Heart left ventricle (tissue), 13 donors: ENCODE measurements at regions not wholly inside any gene's neighbourhood (a gene's known extent, or its start where the extent isn't known, plus 50 kb on each side); places are given as distances from the start of the nearest gene placed in this dataset.

Experiments
- POLR2A ChIP-seq, 2 donors: fragments of 450-650 bp; IDR thresholded peaks; one replicate each; pipeline ENCODE4 v1.6.1; 2017; ENCODE audit warnings: antibody characterized with exemption in 2 of 2, mild to moderate bottlenecking in 2 of 2, moderate library complexity in 2 of 2
- TF ChIP-seq, protein P1 (sequence below), 12 donors: fragments of 200-600 bp; sonication (generic) in 4 of 12; IDR thresholded peaks; one replicate each; pipeline versions ENCODE4 v1.5.0 to v1.8.0; 2018 to 2022; ENCODE audit warnings: antibody characterized with exemption in 12 of 12, mild to moderate bottlenecking in 5 of 12
- donor health status: ischemic (EF 13 %, LVEDD 7.1; RV severe dilation, severe dysfunction).
- donor health status: DM: no; HTN: yes; CAD: no.
- donor health status: DM: no; HTN: no; CAD: no.
- donor health status: ischemic (EF 25% LVEDD 6.9; RV normal size, moderate dysfunction).
- donor health status: ischemic (EF 25% LVEDD 5.7; RV mildly dilated, moderate dysfunction).
- donor health status: ischemic (EF 35%, LVEDD 5.7; RV mildly dilated, moderate dysfunction).
- donor health status: nonischemic (EF 11% LVEDD 7.7; RV severe dilation, severe dysfunction).
- donor health status: DM: yes; HTN: yes; CAD: no.
- donor health status: PGD.
- donor health status: ischemic (EF 29% LVEDD 5.4; RV normal size, mild dysfunction).
- donor health status: nonischemic (EF 23%, LVEDD 6.1; RV moderate dilation, normal function).

DNA sequence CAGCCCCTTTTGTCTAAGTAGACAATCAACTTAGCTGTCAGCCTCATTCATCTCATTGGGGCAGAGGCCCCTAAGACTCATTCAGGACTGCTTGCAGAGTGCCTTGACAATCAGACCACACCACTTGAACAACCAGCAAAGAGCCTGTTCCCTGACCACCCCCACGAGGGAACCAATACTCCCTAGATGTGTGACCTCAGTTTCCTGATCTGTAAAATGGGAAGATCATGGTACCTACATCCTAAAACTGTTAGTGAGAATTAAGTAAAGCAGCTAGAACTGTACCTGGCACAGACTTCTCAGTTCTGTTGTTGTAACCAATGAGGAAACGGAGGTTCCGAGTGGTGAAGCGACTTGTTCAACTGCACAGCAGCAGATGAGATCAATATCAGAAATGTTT is 298.5 kb downstream of the RRAGC start:
- TF ChIP-seq, protein P1, sequence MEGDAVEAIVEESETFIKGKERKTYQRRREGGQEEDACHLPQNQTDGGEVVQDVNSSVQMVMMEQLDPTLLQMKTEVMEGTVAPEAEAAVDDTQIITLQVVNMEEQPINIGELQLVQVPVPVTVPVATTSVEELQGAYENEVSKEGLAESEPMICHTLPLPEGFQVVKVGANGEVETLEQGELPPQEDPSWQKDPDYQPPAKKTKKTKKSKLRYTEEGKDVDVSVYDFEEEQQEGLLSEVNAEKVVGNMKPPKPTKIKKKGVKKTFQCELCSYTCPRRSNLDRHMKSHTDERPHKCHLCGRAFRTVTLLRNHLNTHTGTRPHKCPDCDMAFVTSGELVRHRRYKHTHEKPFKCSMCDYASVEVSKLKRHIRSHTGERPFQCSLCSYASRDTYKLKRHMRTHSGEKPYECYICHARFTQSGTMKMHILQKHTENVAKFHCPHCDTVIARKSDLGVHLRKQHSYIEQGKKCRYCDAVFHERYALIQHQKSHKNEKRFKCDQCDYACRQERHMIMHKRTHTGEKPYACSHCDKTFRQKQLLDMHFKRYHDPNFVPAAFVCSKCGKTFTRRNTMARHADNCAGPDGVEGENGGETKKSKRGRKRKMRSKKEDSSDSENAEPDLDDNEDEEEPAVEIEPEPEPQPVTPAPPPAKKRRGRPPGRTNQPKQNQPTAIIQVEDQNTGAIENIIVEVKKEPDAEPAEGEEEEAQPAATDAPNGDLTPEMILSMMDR (IDR thresholded peaks at IDR 0.05) = no peak
- no peak for TF ChIP-seq POLR2A (IDR thresholded peaks at IDR 0.05)
